Neural progenitor cell (in vitro differentiated cells): ENCODE measurements at regions not wholly inside any gene's neighbourhood (a gene's known extent, or its start where the extent isn't known, plus 50 kb on each side); places are given as distances from the start of the nearest gene placed in this dataset.

Source experiments
- CTCF ChIP-seq: fragments of 200-600 bp; sonication (generic); IDR thresholded peaks from 2 replicates; pipeline ENCODE4 v1.5.1; 2017; ENCODE audit warnings: antibody characterized with exemption, mild to moderate bottlenecking
- EZH2 ChIP-seq: fragments of 200-600 bp; sonication (generic); IDR thresholded peaks from 2 replicates; pipeline ENCODE4 v1.6.1; 2017; ENCODE audit warnings: antibody characterized with exemption, mild to moderate bottlenecking, moderate library complexity

GRCh38 chr3:102165367-102165766, 269.4 kb upstream of the ZPLD1 start:
- TF ChIP-seq EZH2 (no peak), CTCF (no peak)
